NCI-H1048 (cell line): ENCODE measurements at regions not wholly inside any gene's neighbourhood (a gene's known extent, or its start where the extent isn't known, plus 50 kb on each side); places are given as distances from the start of the nearest gene placed in this dataset.

Experiments used
- DNase-seq: peaks from one replicate; lab custom pipeline; 2025; lab: John Stamatoyannopoulos, UW

DNA sequence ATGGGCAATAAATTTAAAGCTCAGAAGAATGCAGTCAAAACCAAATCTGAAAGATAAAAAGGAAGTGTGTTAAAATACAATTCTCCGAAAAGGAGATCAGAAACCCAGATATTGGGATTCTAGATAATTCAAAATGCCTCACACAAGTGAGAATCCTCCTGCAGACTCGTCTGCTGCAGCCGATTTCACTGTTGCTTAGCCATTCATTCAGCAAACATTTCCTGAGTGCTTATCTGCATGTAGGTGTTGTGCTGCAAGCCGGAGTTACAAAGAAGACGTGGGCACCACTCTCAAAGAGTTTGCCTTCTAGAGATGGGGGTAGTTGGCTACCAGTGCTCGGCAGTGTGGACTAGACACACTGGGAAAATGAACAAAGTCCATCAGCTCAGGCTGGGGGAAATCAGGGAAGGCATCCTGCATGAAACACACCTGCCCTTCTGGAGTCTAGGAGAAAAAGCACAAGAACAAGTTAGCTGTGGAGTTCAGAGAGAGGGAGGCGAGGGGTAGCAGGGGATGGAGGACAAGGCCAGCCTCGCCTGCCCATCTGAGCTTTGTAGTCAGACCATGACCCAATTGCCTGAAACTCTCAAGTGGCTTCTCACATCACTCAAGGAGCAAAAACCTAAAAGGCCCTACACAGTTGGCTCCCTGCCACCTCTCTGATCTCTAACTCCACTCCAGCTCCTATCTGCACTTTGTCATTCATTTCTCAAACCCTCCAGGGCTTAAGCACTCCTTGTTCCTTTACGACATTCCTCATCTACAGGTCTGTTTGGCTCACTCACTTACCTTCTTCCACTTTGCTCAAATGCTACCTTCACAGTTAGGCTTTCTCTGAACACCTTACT is 310.0 kb upstream of the DDHD1 start:
- DNase-seq, result no peak

DNA sequence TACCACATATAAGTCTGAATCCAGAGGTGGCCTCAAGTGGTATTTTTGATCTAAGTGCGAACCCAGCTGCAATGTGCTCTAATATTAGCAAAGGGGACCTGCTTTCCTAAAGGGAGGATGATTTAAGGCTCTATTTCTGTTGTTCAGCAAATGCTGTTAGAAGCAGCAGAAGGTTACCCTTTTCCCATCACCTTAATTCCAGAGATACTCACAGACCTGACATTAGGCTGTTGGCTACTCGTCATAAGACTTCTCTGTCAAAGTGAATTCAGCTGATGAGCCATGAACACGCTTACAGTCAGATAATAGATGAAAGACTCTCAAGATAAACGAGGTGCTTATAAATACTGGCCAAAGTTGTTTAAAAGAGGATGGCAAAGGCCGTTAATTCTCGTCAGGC is 308.7 kb upstream of the DDHD1 start:
- no peak for DNase-seq

DNA sequence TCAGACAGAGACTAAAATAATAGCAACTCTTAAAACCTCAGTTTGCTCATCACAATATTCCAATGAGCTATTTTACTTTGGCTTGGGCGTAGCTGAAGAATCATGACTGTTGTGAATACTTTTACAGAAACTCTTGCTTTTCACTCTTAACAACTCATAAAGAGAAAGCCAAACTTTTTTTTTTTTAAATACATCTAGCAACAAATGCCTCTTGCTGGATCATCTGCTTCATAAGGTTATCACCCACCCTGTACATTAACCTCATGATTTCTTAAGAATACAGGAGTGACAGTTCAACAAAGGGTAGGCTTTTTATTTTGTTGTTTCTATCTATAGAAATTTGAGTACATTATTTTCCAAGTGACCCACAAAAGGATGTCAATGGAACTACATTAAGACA is 307.4 kb upstream of the DDHD1 start:
- DNase-seq, result no peak

DNA sequence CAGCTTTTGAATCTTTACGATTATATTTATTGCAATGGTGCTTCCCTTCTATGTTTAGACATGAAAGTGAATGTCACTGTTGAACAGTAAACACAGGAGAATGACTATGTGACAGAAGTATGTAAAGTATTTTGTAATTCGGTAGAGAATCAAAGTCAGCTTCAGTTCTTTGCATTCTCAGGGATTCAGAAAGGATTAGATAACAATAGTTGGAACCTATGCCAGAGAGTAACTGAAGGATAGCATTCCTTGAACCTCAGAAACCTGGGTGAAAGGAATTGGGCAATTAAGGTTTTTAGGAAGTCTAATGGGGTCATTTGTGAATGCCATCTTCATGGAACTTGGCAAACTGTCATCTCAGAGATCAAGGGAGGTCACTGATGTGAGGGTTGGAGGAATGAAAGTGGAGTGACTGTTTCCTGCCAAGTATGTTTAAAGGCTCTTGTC is 305.3 kb upstream of the DDHD1 start:
- no peak for DNase-seq

DNA sequence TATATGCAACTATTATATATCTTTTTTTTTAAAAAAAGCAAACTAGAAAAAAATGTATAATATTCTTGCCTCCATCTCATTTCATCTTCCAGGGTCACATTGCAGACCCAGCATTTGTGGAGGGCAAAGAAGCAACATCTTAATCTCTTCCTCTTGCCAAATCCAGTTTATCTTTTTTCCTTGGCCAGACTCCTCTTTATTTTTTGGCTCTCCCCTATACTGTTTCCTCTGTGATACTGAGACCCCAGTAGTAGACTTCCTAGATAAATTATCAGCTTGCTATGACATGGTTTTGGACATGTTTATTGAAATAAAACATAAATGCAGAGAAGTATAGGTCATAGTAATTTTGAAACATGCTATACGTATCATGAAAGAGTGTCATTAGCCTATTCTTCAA is 303.8 kb upstream of the DDHD1 start:
- DNase-seq, result no peak

DNA sequence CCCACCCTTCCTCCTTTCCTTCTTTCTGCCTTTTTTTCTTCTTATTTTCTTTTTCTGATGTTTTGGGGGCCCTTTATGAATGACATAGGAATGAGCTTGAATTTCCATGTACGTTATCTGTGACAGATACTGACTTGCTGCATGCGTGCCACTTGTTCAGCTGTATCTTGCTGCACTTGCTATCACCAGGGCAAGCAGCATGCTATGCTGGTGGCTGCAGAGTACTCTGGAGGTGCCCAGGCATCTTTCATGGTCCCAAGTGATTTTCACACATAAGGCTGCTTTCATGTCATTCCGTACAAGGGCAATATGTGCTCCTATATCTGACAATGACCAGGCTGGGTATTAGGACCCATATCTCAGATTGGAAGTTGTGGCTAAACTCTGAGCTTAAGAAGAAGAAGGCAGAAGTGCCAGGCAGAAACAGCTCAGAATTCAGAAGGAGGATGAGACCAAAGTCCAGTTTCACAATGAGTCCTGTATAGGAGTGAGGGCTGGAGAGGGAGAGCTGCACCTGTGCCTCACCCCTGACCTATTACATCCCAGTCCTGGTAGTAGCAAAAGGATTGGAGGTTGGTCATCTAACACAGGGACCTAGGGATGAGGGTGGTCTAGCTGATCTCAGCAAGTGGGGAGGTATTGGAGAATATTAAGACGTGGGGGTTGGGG is 299.0 kb upstream of the DDHD1 start:
- no peak for DNase-seq

DNA sequence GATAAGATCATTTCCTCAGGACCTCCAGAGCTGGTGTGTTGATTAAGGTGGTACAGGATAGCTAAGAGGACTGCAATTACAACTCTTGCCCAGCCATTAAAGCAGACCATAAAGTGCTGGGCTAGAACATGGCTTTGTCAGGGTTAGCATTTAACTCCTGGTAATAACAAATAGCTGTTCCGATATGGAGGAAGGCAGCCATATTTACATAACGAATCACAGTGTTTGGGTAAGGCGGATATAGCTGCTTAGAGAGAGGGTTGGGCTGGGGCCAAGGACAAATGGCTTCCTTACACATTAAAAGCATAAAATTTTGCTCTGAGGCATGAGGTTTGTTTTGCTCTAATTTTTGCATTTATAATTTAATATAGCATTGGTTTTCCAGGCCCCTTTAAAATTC is 297.7 kb upstream of the DDHD1 start:
- DNase-seq, result no peak

DNA sequence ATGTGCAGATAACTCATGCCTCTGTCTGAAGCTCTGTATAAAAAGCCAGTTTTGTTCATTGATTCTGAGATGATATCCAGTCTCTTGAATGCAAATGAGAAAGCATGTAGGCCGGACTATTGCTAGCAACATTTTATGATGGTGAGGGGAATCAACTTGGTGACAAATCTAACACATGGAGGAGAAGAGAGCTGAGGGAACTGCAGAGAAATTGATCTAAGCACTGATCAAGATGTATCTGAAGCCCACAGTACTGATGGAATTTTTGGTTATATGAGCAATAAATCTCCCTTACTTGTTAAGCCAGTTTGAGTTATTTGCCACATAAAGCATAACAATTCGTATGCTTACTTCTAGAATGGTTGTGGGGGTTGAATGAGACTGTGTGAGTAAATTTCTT is 295.6 kb upstream of the DDHD1 start:
- no peak for DNase-seq

DNA sequence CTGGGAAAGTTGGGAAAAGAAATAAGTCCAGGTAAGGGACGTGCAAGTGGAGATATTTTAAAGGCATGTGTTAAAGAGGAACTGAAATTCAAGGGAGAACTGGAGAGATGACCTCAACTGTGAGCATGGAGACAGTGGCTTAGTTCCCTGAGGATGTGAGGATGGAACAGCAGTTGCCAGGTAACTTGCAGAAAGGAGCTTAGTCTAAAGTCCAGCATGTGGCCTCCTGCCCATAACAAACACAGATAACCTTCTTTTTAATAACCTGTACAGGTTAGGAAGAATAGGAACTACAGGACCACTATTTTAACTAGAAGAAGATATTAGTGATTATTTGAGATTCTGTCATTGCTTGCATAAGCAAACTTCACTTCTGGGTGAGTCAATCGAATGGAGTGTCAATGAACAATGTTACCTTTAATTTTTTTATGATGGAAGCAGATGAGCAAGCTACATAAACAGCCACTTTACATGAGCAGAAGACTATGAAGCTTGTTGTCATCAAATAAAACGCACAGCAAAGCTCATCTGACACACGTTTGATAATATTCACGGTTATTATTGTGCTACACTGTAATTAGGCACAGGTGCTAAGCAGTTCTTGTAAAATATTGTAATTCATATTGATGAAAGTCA is 291.7 kb upstream of the DDHD1 start:
- DNase-seq, result no peak

DNA sequence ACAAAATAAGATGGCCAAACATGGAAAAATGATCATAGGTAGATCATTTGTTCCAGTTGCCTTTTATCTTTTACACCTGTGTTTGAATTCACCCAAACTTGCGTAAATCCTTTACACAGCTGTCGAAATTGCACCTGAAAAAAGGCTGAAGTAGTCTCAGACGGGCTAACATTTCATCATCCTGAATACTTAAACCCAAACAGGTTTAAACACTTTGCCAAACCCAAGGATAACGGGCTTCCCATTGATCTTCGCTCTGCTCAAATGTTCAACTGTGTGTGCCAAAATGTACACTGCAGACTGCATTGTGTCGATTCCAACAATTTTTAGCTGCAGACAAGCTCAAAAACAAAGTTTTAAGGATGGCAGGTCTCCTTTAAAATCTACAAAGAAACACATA is 288.7 kb upstream of the DDHD1 start:
- DNase-seq, result no peak

DNA sequence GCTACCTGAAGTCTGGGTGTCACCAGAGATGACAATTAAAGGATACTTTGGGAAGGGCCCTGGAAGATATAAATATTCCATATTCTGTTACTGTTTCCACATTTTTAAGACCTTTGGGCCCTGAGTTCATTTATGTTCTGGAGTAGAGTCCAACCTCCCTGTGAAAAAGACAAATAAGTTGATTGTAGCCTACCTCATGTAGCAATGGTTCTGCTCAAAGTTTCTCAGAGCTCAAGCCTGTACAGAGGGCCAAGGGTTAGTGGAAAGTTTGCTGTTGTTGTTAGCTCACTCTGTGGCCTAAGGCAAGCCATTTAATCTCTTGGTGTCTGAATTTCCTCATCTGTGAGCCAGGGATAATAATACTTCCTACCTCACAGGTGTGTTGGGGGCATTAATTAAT is 284.7 kb upstream of the DDHD1 start:
- DNase-seq, result no peak

DNA sequence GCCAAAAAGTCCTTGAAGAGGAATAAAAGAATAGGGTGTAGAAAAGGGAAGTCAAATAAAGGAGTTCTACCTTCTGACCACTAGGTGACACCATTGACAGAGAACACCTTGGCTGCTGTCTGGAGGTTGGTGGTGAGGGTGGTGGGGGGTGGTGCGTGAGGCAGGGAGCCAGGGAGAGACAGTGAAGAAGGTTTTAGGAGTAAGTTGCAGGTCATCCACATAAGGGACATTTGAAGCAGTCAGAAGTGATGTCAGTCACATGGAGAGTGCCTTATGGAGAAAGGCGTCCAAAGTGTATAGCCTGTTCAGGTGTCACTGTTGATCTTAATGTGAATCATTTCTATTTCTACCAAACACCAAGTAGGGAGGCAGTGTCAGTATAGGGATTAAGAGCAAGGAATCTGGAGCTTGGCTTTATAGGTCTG is 279.3 kb upstream of the DDHD1 start:
- DNase-seq, result no peak

DNA sequence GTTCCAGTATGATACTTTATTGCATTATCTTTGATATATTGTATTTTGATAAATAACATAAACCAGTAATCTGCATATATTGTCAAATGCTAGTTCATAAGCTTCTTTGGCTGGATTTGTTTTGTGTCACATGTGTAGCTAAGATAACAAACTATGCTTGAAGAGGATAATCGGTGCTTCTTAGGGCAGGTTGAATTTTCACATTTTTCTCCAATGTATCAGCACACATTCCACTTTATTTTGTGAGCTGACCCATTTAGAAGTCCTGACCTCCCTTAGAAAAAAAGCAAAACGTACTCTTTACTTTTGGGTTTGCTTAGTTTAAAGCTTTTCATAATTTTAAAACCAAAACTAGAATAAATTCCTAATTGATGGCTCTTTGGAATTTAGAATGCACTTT is 277.7 kb upstream of the DDHD1 start:
- no peak for DNase-seq

DNA sequence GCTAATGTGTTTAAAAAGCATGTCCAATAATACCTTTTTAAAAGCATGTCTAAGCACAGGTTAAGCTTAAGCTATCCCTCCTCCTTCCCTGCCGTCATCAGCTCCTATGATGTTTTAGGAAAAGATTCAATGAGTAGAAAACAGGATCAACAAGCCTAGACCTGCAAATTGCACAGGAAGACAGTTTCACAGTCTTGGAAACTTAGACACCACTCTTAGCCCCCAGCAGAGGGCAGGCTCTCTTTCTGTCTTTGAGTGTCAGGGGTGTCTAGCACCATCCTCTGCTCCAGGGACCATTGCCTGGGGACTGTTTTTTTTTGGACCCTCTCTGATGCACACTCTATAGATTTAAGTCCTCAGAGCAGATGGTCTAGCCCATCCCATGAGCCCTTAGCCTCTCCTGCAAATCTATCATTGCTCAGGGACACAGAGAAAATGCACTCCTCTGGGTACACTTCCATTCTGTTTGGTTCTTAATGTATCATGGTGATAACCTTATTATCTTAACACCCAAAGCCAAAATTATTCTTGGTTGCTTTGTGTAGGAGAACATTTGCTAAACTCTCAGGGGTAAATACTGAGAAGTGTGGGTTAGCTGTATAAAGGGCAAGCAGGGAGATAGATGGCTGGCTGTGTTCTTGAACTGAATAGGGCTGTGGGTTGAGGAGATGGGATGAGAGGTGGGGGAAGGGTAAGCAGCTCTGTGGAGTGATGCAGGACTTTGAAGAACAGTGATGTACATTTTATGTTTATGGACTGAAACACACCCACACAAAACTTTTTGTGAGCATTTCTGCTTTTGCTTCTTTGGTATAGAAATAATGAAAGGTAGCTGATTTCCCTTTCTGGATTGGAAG is 259.9 kb upstream of the DDHD1 start:
- no peak for DNase-seq

DNA sequence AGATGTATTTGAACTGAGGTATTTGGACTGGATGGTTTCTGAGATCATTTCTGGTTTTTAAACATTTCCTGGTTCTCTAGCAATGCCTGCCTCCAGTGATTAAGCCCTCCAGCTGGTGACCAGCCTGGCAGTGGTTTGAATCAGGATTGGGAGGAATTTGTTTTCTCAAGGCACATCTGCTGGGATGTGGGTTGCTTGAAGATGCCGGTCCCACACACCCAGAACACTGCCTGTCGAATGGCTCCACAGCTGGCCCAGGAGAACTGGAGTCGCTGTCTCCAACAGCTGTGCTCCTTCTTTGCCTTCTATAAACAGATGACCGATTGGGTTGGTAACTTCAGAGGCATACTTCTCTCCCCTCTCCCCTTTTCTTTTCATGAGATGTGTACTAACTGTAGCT is 258.0 kb upstream of the DDHD1 start:
- DNase-seq, result no peak

DNA sequence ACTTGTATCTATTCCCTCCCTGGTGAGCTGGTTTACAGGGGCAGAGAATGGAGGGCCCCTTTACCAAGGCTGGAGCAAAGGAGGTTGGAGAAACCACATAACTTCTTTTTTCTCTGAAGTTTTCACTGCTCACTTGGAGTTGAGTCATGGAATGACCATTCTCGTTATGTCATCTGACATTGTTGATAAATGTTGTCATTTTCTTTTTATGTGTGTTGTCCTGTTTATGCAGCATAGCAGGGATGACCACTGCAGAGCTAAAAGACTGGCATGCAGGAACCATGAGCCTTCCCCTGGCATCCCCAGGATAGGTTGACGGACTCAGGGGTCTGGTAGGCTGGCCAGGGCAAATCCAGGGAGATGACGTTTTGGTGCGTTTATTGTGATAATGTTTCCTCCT is 256.8 kb upstream of the DDHD1 start:
- no peak for DNase-seq

DNA sequence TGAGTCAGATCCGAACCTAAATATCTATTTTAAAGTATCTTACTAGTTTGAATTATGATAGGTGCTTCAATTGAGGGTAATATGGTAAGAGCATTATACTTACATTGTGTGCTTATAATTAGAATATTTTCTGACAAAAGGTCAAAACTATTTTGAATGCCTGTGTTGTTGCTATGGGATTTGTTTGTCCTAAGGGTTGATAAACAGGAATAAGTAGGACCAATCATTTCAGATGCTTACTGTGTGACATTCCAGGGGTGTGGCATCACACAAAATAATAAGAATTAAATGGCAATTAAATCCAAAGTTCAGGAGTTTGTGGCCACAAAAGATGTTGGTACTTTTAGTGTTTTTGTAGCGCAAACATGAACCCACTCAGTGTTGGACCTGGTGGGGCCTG is 256.2 kb upstream of the DDHD1 start:
- DNase-seq, result no peak

DNA sequence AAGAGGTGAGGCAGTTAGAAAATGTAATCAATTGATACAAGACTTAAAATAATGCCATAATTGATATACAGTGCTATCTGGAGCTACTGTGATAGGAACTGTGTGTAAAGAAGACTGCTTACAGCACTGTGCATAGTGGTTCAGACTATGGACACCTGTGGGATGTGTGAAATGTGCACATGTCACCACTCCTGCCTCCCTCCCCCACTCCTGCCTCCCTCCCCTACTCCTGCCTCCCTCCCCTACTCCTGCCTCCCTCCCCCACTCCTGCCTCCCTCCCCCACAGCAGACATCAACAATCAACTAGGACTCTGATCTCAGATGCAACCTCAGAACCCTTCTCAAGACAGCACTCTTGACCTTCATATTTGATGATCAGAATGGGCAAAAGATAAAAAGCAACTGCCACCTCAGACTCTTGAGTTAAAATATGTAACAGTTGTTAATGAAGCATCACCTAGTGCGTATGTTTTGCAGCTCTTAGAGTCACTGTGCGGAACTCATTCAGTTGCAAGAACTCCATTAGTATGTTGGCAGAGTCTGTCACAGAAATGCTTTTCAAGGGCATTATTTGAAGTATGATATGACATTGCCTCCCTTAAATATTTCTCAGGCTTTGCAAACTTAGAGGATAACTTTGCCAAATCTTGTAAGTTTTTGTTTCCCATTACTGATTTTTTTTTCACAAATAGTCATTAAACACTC is 255.2 kb upstream of the DDHD1 start:
- no peak for DNase-seq

DNA sequence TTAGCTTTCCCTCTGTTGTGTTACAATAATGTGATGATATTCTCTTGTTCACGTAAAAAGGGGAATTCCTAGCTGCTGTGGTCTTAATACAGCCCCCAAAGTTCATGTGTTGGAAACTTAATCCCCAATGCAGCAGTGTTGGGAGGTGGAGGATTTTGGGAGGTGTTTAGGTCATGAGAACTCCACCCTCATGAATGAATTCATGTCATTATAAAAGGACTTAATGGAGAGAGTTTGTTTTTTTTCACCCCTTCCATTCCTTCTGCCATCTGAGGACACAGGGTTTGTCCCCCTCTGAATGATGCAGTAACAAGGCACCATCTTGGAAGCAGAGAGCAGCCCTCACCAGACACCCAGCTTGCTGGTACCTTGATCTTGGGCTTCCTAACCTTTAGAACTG is 253.4 kb upstream of the DDHD1 start:
- DNase-seq, result no peak

DNA sequence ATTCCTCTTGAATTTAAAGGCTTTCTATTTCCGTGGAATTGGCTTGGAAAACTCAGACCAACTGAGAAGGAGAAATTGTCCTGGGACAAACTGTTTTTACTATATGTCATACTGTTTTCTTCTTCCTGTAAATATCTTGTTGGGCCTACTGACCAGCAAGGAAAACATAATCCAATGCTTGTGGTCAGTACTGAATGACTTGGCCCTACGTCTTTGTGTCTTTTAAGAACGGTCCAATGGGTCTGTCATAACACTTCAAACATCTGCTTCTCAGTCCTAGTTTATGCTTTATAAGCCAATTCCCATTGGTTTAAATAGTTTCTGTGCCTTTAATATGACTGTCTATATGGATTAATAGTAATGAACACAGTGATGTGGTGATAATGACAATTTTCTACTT is 248.5 kb upstream of the DDHD1 start:
- DNase-seq, result no peak

DNA sequence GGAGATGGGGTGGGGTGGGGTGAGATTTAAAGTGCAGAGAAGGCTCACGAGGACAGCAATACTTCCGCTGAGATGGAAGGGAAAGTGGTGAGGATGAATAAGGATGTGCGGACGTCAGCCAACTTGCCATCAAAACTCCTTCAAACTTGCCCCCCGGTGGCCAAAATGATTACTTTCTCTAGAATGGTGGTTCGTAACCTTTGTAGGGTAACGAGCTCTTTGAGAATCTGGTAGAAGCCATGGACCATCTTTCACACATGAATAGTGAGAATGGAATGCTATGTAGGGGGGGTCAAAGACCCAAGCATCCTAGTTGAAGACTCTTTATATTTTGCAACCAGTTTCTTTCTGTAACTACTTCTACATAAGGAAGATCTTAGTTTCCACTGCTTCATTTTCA is 245.9 kb upstream of the DDHD1 start:
- no peak for DNase-seq

DNA sequence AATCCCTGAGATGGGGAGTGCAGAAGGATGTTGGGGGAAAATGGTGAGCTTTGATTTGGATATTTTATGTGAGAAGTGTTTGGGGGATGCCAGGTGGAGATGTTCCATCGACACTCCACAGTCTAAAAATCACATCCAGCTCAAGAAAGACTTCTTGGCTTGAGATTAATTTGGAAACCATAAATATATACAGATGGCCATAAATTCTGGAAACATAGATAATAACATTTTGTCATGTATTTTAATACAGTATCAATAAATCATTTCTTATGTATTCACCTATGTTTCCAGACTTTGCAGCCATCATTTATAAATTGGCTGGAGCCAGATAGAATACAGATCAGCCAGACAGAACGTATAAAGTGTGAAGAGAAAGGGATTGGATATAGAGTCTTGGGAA is 245.5 kb upstream of the DDHD1 start:
- no peak for DNase-seq
